Peyer's patch (tissue), 4 donors: ENCODE measurements at regions not wholly inside any gene's neighbourhood (a gene's known extent, or its start where the extent isn't known, plus 50 kb on each side); places are given as distances from the start of the nearest gene placed in this dataset.

ENCODE experiments used
- CTCF ChIP-seq, 6 experiments: fragments of 450-650 bp in 4 of 6; fragments of 200-600 bp in 2 of 6; sonication (generic) in 1 of 6; IDR thresholded peaks; one replicate each; pipeline ENCODE4 v1.5.1; 2017 to 2019; ENCODE audit warnings: antibody characterized with exemption in 6 of 6, mild to moderate bottlenecking in 3 of 6, moderate library complexity in 1 of 6
- POLR2A ChIP-seq, 2 donors: fragments of 450-650 bp; IDR thresholded peaks; one replicate each; pipeline ENCODE4 v1.5.1; 2017; ENCODE audit warnings: antibody characterized with exemption in 2 of 2, mild to moderate bottlenecking in 2 of 2, moderate library complexity in 2 of 2

GRCh38 chr9:30459156-30459555, 1925.3 kb upstream of the ACO1 start:
- TF ChIP-seq CTCF (IDR thresholded peaks at IDR 0.05): no peak
- TF ChIP-seq POLR2A (IDR thresholded peaks at IDR 0.05): no peak
